ENCODE measurements at regions not wholly inside any gene's neighbourhood (a gene's known extent, or its start where the extent isn't known, plus 50 kb on each side); places are given as distances from the start of the nearest gene placed in this dataset.

- Mint-ChIP-seq H3K9me3 (peaks cover 16% of the 10 kb centered on the region), H3K4me3 (no peak overlapping the region), H3K27ac (ENCODE audit: unreplicated experiment) (no peak overlapping the region), H3K4me1 (peaks cover under 1% of the 10 kb centered on the region), H3K27me3 (ENCODE audit: low read depth) (no peaks in the 10 kb centered on the region), H3K36me3 (ENCODE audit: low read depth) (peaks cover 20% of the 10 kb centered on the region)
- no peak for DNase-seq (ENCODE audit: low read depth, low spot score)
- no peak for TF ChIP-seq CTCF (conservative IDR thresholded peaks at IDR 0.05)
These were observed 135.1 kb upstream of the MSX1 start for GRCh38 chr4:4724321-4724720.

GRCh38 chr4:4721636-4722035, 137.8 kb upstream of the MSX1 start:
- H3K27me3 Mint-ChIP-seq (ENCODE audit: low read depth): no peaks in the 10 kb centered on the region
- H3K27ac Mint-ChIP-seq (ENCODE audit: unreplicated experiment): no peak overlapping the region
- no peak overlapping the region for H3K4me3 Mint-ChIP-seq
- DNase-seq (ENCODE audit: low read depth, low spot score): no peak
- TF ChIP-seq CTCF (conservative IDR thresholded peaks at IDR 0.05): no peak
- H3K4me1 Mint-ChIP-seq: peaks cover 4% of the 10 kb centered on the region
- H3K36me3 Mint-ChIP-seq (ENCODE audit: low read depth): peaks cover 14% of the 10 kb centered on the region
- H3K9me3 Mint-ChIP-seq: peaks cover 12% of the 10 kb centered on the region

- H3K27me3 Mint-ChIP-seq (ENCODE audit: low read depth): no peaks in the 10 kb centered on the region
- H3K4me3 Mint-ChIP-seq: no peak overlapping the region
- no peak for TF ChIP-seq CTCF (conservative IDR thresholded peaks at IDR 0.05)
- H3K27ac Mint-ChIP-seq (ENCODE audit: unreplicated experiment): no peak overlapping the region
- H3K4me1 Mint-ChIP-seq: peaks cover 4% of the 10 kb centered on the region
- peaks cover 5% of the 10 kb centered on the region for H3K9me3 Mint-ChIP-seq
- peaks cover 4% of the 10 kb centered on the region for H3K36me3 Mint-ChIP-seq (ENCODE audit: low read depth)
- no peak for DNase-seq (ENCODE audit: low read depth, low spot score)
These were observed 138.8 kb upstream of the MSX1 start for GRCh38 chr4:4720646-4721045.

- H3K36me3 Mint-ChIP-seq (ENCODE audit: low read depth): no peaks in the 10 kb centered on the region
- H3K4me1 Mint-ChIP-seq: peaks cover 4% of the 10 kb centered on the region
- DNase-seq (ENCODE audit: low read depth, low spot score): no peak
- H3K9me3 Mint-ChIP-seq: no peaks in the 10 kb centered on the region
- H3K27me3 Mint-ChIP-seq (ENCODE audit: low read depth): no peaks in the 10 kb centered on the region
- peak overlapping the region; percentile 79 for H3K27ac Mint-ChIP-seq (ENCODE audit: unreplicated experiment)
- H3K4me3 Mint-ChIP-seq: no peak overlapping the region
- no peak for TF ChIP-seq CTCF (conservative IDR thresholded peaks at IDR 0.05)
These were observed 140.0 kb upstream of the MSX1 start for GRCh38 chr4:4719436-4719835.

- no peaks in the 10 kb centered on the region for H3K27me3 Mint-ChIP-seq (ENCODE audit: low read depth)
- DNase-seq (ENCODE audit: low read depth, low spot score): no peak
- no peak overlapping the region for H3K4me3 Mint-ChIP-seq
- TF ChIP-seq CTCF (conservative IDR thresholded peaks at IDR 0.05): no peak
- no peaks in the 10 kb centered on the region for H3K9me3 Mint-ChIP-seq
- H3K4me1 Mint-ChIP-seq: peaks cover 11% of the 10 kb centered on the region
- H3K36me3 Mint-ChIP-seq (ENCODE audit: low read depth): no peaks in the 10 kb centered on the region
- no peak overlapping the region for H3K27ac Mint-ChIP-seq (ENCODE audit: unreplicated experiment)
These were observed 141.8 kb upstream of the MSX1 start for GRCh38 chr4:4717692-4718091.

GRCh38 chr4:4714331-4714730, 145.1 kb upstream of the MSX1 start:
- TF ChIP-seq CTCF (conservative IDR thresholded peaks at IDR 0.05): no peak
- no peaks in the 10 kb centered on the region for H3K36me3 Mint-ChIP-seq (ENCODE audit: low read depth)
- no peaks in the 10 kb centered on the region for H3K27me3 Mint-ChIP-seq (ENCODE audit: low read depth)
- no peak for DNase-seq (ENCODE audit: low read depth, low spot score)
- H3K4me1 Mint-ChIP-seq: peaks cover 12% of the 10 kb centered on the region
- H3K9me3 Mint-ChIP-seq: no peaks in the 10 kb centered on the region
- no peak overlapping the region for H3K27ac Mint-ChIP-seq (ENCODE audit: unreplicated experiment)
- no peak overlapping the region for H3K4me3 Mint-ChIP-seq

Measured in neural crest cell (in vitro differentiated cells).